Pancreas (tissue), 10 donors: ENCODE measurements at regions not wholly inside any gene's neighbourhood (a gene's known extent, or its start where the extent isn't known, plus 50 kb on each side); places are given as distances from the start of the nearest gene placed in this dataset.
"Not testable (repeated sequence)": the region's sequence is repeated elsewhere in the genome, so short reads cannot be mapped to it uniquely, and the experiment has no call there.

Source experiments
- ATAC-seq, 4 donors: fragments of 200-7000 bp; cut with Tn5 transposase; one replicate each; pipeline versions ENCODE4 v1.8.0 to v1.9.1; 2020; ENCODE audit warnings: mild to moderate bottlenecking in 4 of 4, moderate library complexity in 4 of 4
- DNase-seq, 6 donors: peaks; one replicate each; pipeline ENCODE4 v3.0.0-alpha.2; 2020
- FAIRE-seq: peaks from 2 replicates; lab custom pipeline; 2012; peaks lifted over from hg19 to GRCh38; lab: Jason Lieb, UNC
- H3K27ac ChIP-seq, 4 donors: fragments of 200-600 bp; sonication (generic); 1 replicate in 3 of 4; 2 replicates in 1 of 4; pipeline versions ENCODE4 v1.5.0 to v1.8.0; 2020
- H3K27me3 ChIP-seq, 4 donors: fragments of 200-600 bp; one replicate each; pipeline ENCODE4 v1.8.0; 2021
- H3K36me3 ChIP-seq, 3 donors: fragments of 200-600 bp; sonication (generic) in 1 of 3; one replicate each; pipeline versions ENCODE4 v1.5.0 to v1.8.0; 2020 to 2021
- H3K4me1 ChIP-seq, 3 donors: fragments of 200-600 bp; one replicate each; pipeline ENCODE4 v1.8.0; 2021
- H3K4me3 ChIP-seq, 4 donors: fragments of 200-600 bp; sonication (generic) in 2 of 4; one replicate each; pipeline versions ENCODE4 v1.5.0 to v1.8.0; 2020 to 2021
- H3K9me3 ChIP-seq, 4 donors: fragments of 200-600 bp; one replicate each; pipeline ENCODE4 v1.8.0; 2021
- WGBS, 2 donors: extraction: QIAGEN DNeasy Blood & Tissue Kit; methylation state at CpG; one replicate each; pipeline ENCODE4 v1.1.7; 2013; 5-methylcytosine and 5-hydroxymethylcytosine counted together
- intact Hi-C, 3 donors: fragments of 100-400 bp; cut with DNase I; formaldehyde crosslinking; loops; one replicate each; pipeline versions ENCODE4 v1.11.1 to v1.14.2; 2022
- TF ChIP-seq, protein P1 (sequence below), 4 donors: fragments of 200-600 bp; sonication (generic) in 3 of 4; IDR thresholded peaks; one replicate each; pipeline versions ENCODE4 v1.5.0 to v1.8.0; 2021; ENCODE audit warnings: antibody characterized with exemption in 4 of 4
- donor health status: healthy with polysubstance abuse.
- donor health status: DM: no; HTN: no; CAD: no; lungs with moderate emphysema.
- donor health status: DM: no; HTN: no; CAD: no.
- donor health status: control.
- donor health status: control.
- donor health status: Bipolar disorder and iron deficiency.
- donor health status: DM: yes; HTN: yes; CAD: no.
- donor health status: DM: no; HTN: no; CAD: no.
- donor health status: DM: no; HTN: no; CAD: no.
- donor health status: DM: yes; HTN: yes; CAD: no.

GRCh38 chr5:124888622-124889485 lies 142.4 kb upstream of the ZNF608 start:
- TF ChIP-seq, protein P1, sequence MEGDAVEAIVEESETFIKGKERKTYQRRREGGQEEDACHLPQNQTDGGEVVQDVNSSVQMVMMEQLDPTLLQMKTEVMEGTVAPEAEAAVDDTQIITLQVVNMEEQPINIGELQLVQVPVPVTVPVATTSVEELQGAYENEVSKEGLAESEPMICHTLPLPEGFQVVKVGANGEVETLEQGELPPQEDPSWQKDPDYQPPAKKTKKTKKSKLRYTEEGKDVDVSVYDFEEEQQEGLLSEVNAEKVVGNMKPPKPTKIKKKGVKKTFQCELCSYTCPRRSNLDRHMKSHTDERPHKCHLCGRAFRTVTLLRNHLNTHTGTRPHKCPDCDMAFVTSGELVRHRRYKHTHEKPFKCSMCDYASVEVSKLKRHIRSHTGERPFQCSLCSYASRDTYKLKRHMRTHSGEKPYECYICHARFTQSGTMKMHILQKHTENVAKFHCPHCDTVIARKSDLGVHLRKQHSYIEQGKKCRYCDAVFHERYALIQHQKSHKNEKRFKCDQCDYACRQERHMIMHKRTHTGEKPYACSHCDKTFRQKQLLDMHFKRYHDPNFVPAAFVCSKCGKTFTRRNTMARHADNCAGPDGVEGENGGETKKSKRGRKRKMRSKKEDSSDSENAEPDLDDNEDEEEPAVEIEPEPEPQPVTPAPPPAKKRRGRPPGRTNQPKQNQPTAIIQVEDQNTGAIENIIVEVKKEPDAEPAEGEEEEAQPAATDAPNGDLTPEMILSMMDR (IDR thresholded peaks at IDR 0.05) = no peak
- Histone ChIP-seq H3K4me1 (peaks cover 31 to 41% (median 33%) of the 10 kb centered on the region in 3 donors), H3K27ac (peak overlapping the region; percentile 82 to 93 (median 90)), H3K27me3 (no peaks in the 10 kb centered on the region), H3K4me3 (peak overlapping the region in 2 of 4 donors; percentile 8 to 30), H3K9me3 (no peaks in the 10 kb centered on the region), H3K36me3 (no peaks in the 10 kb centered on the region)
- intact Hi-C loops = loop anchor here in 1 of 3 donors (10.0 kb wide), 1 partner anchor 144 kb away; the partner anchor contains the start of gene ZNF608
- ATAC-seq = peak in 3 of 4 donors; percentile 2 to 8 (median 5)
- peak; percentile 26 for FAIRE-seq
- WGBS, 2 donors = 42 to 45% methylated on average over 6 of the region's 6 CpGs
- DNase-seq = no peak

GRCh38 chr5:124889486-124889825 lies 143.0 kb upstream of the ZNF608 start:
- H3K27ac ChIP-seq = peak overlapping the region in 2 of 4 donors; percentile 92 to 93
- no peak for DNase-seq
- TF ChIP-seq, protein P1 (IDR thresholded peaks at IDR 0.05) = no peak
- H3K36me3 ChIP-seq = no peaks in the 10 kb centered on the region
- H3K27me3 ChIP-seq = no peaks in the 10 kb centered on the region
- 71 to 77% methylated on average over 2 of the region's 2 CpGs for WGBS, 2 donors
- no peak for ATAC-seq
- intact Hi-C loops = loop anchor here in 1 of 3 donors (10.0 kb wide), 1 partner anchor 145 kb away; the partner anchor contains the start of gene ZNF608
- peaks cover 28 to 35% (median 29%) of the 10 kb centered on the region in 3 donors for H3K4me1 ChIP-seq
- H3K4me3 ChIP-seq = no peak overlapping the region
- no peak for FAIRE-seq
- H3K9me3 ChIP-seq = no peaks in the 10 kb centered on the region

DNA sequence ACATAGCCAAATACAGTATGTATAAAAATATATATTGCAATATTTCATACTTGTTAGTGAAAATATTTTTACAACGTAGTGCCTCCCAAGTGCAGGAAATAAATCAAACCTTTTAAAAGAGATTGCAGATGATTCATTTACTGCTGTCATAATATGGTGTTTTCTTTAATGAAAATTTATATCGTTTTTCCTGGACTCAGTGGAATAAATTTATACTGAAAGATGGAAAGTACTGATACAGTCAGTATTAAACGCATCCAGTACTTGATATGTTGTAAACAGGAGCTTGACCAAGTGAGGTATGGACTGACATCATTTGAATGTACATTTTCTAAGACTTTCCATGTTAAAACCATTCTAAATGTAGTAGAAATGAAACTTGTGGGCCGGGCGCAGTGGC lies 143.4 kb upstream of the ZNF608 start:
- H3K27me3 ChIP-seq = no peaks in the 10 kb centered on the region

DNA sequence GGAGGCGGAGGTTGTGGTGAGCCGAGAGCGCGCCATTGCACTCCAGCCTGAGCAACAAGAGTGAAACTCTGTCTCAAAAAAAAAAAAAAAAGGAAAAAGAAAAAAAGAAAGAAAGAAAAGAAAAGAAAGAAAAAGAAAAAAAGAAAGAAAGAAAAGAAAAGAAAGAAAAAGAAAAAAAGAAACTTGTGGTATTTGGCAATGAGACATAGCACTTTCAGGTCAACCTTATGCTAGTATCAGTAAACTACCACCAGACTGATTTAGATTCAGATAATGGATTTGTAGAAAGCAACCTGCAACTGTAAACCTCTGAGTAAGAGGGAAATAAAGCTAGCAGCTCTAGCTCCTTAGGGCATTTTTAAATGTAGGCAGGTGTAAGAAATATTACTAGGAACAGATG lies 144.0 kb upstream of the ZNF608 start:
- H3K27ac ChIP-seq, H3K36me3 ChIP-seq, H3K4me3 ChIP-seq, intact Hi-C loops, FAIRE-seq, DNase-seq, H3K27me3 ChIP-seq, ATAC-seq, H3K9me3 ChIP-seq: not testable (repeated sequence)
- 99 to 100% methylated on average over 4 of the region's 4 CpGs for WGBS, 2 donors
- peaks cover 28 to 30% (median 29%) of the 10 kb centered on the region in 3 donors for H3K4me1 ChIP-seq

More for the DNA sequence above, 143.4 kb upstream of the ZNF608 start:
- peak overlapping the region in 1 of 4 donors; percentile 93 for H3K27ac ChIP-seq
- peaks cover 28 to 31% (median 29%) of the 10 kb centered on the region in 3 donors for H3K4me1 ChIP-seq
- FAIRE-seq (no peak), ATAC-seq (no peak), DNase-seq (no peak)
- TF ChIP-seq, protein P1 (IDR thresholded peaks at IDR 0.05) = no peak
- no peak overlapping the region for H3K4me3 ChIP-seq
- H3K9me3 ChIP-seq = no peaks in the 10 kb centered on the region
- no peaks in the 10 kb centered on the region for H3K36me3 ChIP-seq
- WGBS, 2 donors = 76 to 83% methylated on average over 5 of the region's 5 CpGs
- intact Hi-C loops = loop anchor here in 1 of 3 donors (10.0 kb wide), 1 partner anchor 145 kb away; the partner anchor contains the start of gene ZNF608

DNA sequence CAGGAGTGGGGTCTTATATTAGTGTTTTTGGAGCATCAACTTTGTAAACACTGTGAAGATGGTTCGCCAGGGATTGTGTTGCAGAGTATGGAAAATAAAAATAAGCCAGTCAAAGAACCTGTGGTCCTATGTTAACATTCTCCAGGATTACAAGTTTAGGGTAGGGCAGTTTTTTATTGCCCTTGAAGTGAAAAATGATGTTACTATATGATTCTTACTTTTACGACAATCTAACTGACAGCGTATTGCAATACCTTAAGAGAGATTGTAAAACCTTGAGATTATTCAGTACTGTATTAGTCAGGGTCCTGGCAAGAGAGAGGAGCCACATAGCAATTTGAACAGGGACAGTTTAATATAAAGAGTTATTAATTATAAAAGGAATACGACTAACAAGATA lies 144.7 kb upstream of the ZNF608 start:
- FAIRE-seq (no peak), ATAC-seq (no peak)

More for the DNA sequence above, 144.7 kb upstream of the ZNF608 start:
- Histone ChIP-seq H3K27me3 (no peaks in the 10 kb centered on the region), H3K36me3 (no peaks in the 10 kb centered on the region), H3K9me3 (no peaks in the 10 kb centered on the region), H3K4me3 (no peak overlapping the region), H3K4me1 (peaks cover 28 to 29% (median 29%) of the 10 kb centered on the region in 3 donors), H3K27ac (no peak overlapping the region)
- no peak for DNase-seq
- intact Hi-C loops = no loop called here
- TF ChIP-seq, protein P1 (IDR thresholded peaks at IDR 0.05) = no peak
- WGBS, 2 donors = 89% methylated on average over 4 of the region's 4 CpGs
